22Rv1 (cell line): ENCODE measurements at regions not wholly inside any gene's neighbourhood (a gene's known extent, or its start where the extent isn't known, plus 50 kb on each side); places are given as distances from the start of the nearest gene placed in this dataset.

Source experiments
- CTCF ChIP-seq: fragments of 450-650 bp; IDR thresholded peaks from 2 replicates; pipeline ENCODE4 v1.5.1; 2017; ENCODE audit warnings: mild to moderate bottlenecking
- ZFX ChIP-seq: fragments of 450-650 bp; IDR thresholded peaks from 2 replicates; pipeline ENCODE4 v1.6.1; 2017; ENCODE audit warnings: antibody characterized with exemption, borderline replicate concordance

GRCh38 chr4:147118528-147118927 lies 172.9 kb upstream of the TTC29 start:
- TF ChIP-seq CTCF: no peak
- TF ChIP-seq ZFX: no peak
